ENCODE measurements at regions not wholly inside any gene's neighbourhood (a gene's known extent, or its start where the extent isn't known, plus 50 kb on each side); places are given as distances from the start of the nearest gene placed in this dataset.

DNA sequence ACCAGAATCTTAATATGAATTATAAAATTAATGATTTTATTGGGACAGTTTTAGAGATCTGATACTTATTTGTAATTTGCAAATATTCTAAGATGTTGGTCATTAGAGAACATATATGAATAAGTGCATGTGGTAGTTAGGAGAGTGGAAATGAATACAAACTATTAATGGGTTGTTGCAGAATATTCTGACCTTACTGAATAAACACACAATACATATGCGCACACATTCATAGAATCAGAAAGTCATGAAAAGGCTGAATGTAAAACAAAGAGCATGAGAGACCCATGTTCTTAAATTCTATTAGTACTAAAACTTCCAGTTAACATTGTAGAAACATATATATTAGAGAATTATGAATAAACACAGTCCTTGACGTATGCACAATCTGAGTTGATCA, 301.7 kb upstream of the TRAM1L1 start:
- no peak for TF ChIP-seq TCF12 (IDR thresholded peaks at IDR 0.05; ENCODE audit: low read depth)
- TF ChIP-seq EGR1 (IDR thresholded peaks at IDR 0.05) = no peak
- no peak for TF ChIP-seq CEBPB (IDR thresholded peaks at IDR 0.05)
- no peak for TF ChIP-seq YY1 (IDR thresholded peaks at IDR 0.05; ENCODE audit: low read depth)
